ENCODE measurements at regions not wholly inside any gene's neighbourhood (a gene's known extent, or its start where the extent isn't known, plus 50 kb on each side); places are given as distances from the start of the nearest gene placed in this dataset.

GRCh38 chr3:84885199-84885882 is 73.4 kb upstream of the CADM2 start:
- DNase-seq: no peak
- no peak overlapping the region for H3K4me3 Mint-ChIP-seq

GRCh38 chr3:84891851-84892250 is 66.9 kb upstream of the CADM2 start:
- no peak for DNase-seq
- no peak for ATAC-seq
- Mint-ChIP-seq H3K4me1 (no peaks in the 10 kb centered on the region), H3K4me3 (no peak overlapping the region), H3K27me3 (no peaks in the 10 kb centered on the region), H3K9me3 (peaks cover 22 to 54% of the 10 kb centered on the region in 2 donors), H3K27ac (no peak overlapping the region)

More at GRCh38 chr3:84885199-84885882, 73.4 kb upstream of the CADM2 start:
- Mint-ChIP-seq H3K4me1 (no peaks in the 10 kb centered on the region), H3K27ac (no peak overlapping the region), H3K27me3 (no peaks in the 10 kb centered on the region), H3K9me3 (peaks cover 30 to 47% of the 10 kb centered on the region in 2 donors)
- ATAC-seq: no peak

- Mint-ChIP-seq H3K4me1 (no peaks in the 10 kb centered on the region), H3K27ac (no peak overlapping the region), H3K27me3 (no peaks in the 10 kb centered on the region), H3K9me3 (peaks cover 18 to 55% of the 10 kb centered on the region in 2 donors), H3K4me3 (no peak overlapping the region)
- ATAC-seq: no peak
- no peak for DNase-seq
Measured at GRCh38 chr3:84893211-84893610, 65.6 kb upstream of the CADM2 start.

- no peak for DNase-seq
- no peak for ATAC-seq
- Mint-ChIP-seq H3K27ac (no peak overlapping the region), H3K4me3 (no peak overlapping the region), H3K4me1 (no peaks in the 10 kb centered on the region), H3K27me3 (no peaks in the 10 kb centered on the region), H3K9me3 (peaks cover 4 to 13% of the 10 kb centered on the region in 2 donors)
Measured at GRCh38 chr3:84904212-84904611, 54.6 kb upstream of the CADM2 start.

GRCh38 chr3:84904816-84905555 is 53.8 kb upstream of the CADM2 start:
- Mint-ChIP-seq H3K27me3 (no peaks in the 10 kb centered on the region), H3K4me1 (no peaks in the 10 kb centered on the region), H3K4me3 (no peak overlapping the region), H3K9me3 (peaks cover 4 to 5% of the 10 kb centered on the region in 2 donors), H3K27ac (no peak overlapping the region)
- no peak for DNase-seq
- no peak for ATAC-seq

GRCh38 chr3:84905556-84905920 is 53.3 kb upstream of the CADM2 start:
- Mint-ChIP-seq H3K27me3 (no peaks in the 10 kb centered on the region), H3K4me1 (no peaks in the 10 kb centered on the region), H3K9me3 (peaks cover 0 to 4% of the 10 kb centered on the region in 2 donors), H3K27ac (no peak overlapping the region), H3K4me3 (no peak overlapping the region)
- ATAC-seq (no peak), DNase-seq (no peak)

GRCh38 chr3:84906065-84906464 is 52.7 kb upstream of the CADM2 start:
- H3K4me3 Mint-ChIP-seq: no peak overlapping the region
- no peaks in the 10 kb centered on the region for H3K4me1 Mint-ChIP-seq
- no peak for ATAC-seq
- no peak for DNase-seq
- peaks cover 0 to 4% of the 10 kb centered on the region in 2 donors for H3K9me3 Mint-ChIP-seq
- no peak overlapping the region for H3K27ac Mint-ChIP-seq
- no peaks in the 10 kb centered on the region for H3K27me3 Mint-ChIP-seq
